ENCODE measurements at regions not wholly inside any gene's neighbourhood (a gene's known extent, or its start where the extent isn't known, plus 50 kb on each side); places are given as distances from the start of the nearest gene placed in this dataset.

GRCh38 chrX:124232523-124233201 is 99.8 kb upstream of the TEX13D start:
- DNase-seq (ENCODE audit: low read depth, low spot score), result no peak
- no TSS peak for BruUV-seq (replicated peaks)
- H3K4me2 ChIP-seq (ENCODE audit: low read length), result no peak overlapping the region

More at GRCh38 chrX:124232523-124233201, 99.8 kb upstream of the TEX13D start:
- no peak overlapping the region for H3K9ac ChIP-seq (ENCODE audit: low read length)
- no peak overlapping the region for H2AFZ ChIP-seq (ENCODE audit: low read depth, low read length, poor library complexity, severe bottlenecking)
- ChIA-PET RAD21 (ENCODE audit: low non-redundant PET in 1 of 2, low total read pairs in 2 of 2, uncharacterized antibody in 2 of 2, unreplicated experiment in 2 of 2) (no interaction called here), CTCF (no interaction called here), POLR2A (no interaction called here)
- H3K27me3 ChIP-seq (ENCODE audit: insufficient read depth, low read length), result 0 out of 2 replicates have a peak, but pooled peaks cover under 1% of the 10 kb centered on the region
- H3K9me3 ChIP-seq (ENCODE audit: control insufficient read depth in 1 of 2, insufficient read depth in 1 of 2, low read depth in 1 of 2, low read length in 2 of 2), result no peaks in the 10 kb centered on the region
- TF ChIP-seq ZBTB33 (IDR thresholded peaks at IDR 0.05; ENCODE audit: extremely low read depth, insufficient replicate concordance, low read length) (no peak), POLR2A (IDR thresholded peaks at IDR 0.05; ENCODE audit: borderline replicate concordance, extremely low read depth, insufficient read depth, insufficient read length) (no peak), YY1 (IDR thresholded peaks at IDR 0.05; ENCODE audit: extremely low read depth, insufficient replicate concordance, low read depth, low read length) (no peak), SP1 (IDR thresholded peaks at IDR 0.05; ENCODE audit: low read depth) (no peak), EZH2phosphoT487 (IDR thresholded peaks at IDR 0.05; ENCODE audit: borderline replicate concordance) (no peak), SIN3A (IDR thresholded peaks at IDR 0.05; ENCODE audit: low read depth) (no peak), MAX (IDR thresholded peaks at IDR 0.05) (no peak), FOSL1 (IDR thresholded peaks at IDR 0.05; ENCODE audit: low read depth) (no peak), POLR2AphosphoS5 (IDR thresholded peaks at IDR 0.05; ENCODE audit: low read depth, low read length) (no peak), EZH2 (IDR thresholded peaks at IDR 0.05) (no peak), ELF1 (IDR thresholded peaks at IDR 0.05; ENCODE audit: borderline replicate concordance, low read depth) (no peak), CBX3 (IDR thresholded peaks at IDR 0.05; ENCODE audit: low read depth) (no peak), CEBPB (IDR thresholded peaks at IDR 0.05; ENCODE audit: low read depth) (no peak), CTCF (IDR thresholded peaks at IDR 0.05 in 2 of 3, conservative IDR thresholded peaks at IDR 0.05 in 1 of 3; ENCODE audit: borderline replicate concordance in 1 of 3, insufficient read depth in 1 of 3, low read depth in 2 of 3, low read length in 2 of 3) (no peak), SRF (IDR thresholded peaks at IDR 0.05; ENCODE audit: low read depth) (no peak), TCF7L2 (IDR thresholded peaks at IDR 0.05; ENCODE audit: borderline replicate concordance, extremely low read depth, insufficient read depth, insufficient read length) (no peak), ZNF274 (IDR thresholded peaks at IDR 0.05; ENCODE audit: low read depth, low read length) (no peak), JUND (IDR thresholded peaks at IDR 0.05) (no peak)
- TF ChIP-seq, protein P1, sequence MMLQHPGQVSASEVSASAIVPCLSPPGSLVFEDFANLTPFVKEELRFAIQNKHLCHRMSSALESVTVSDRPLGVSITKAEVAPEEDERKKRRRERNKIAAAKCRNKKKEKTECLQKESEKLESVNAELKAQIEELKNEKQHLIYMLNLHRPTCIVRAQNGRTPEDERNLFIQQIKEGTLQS (IDR thresholded peaks at IDR 0.05), result no peak
- TF ChIP-seq, protein P2, sequence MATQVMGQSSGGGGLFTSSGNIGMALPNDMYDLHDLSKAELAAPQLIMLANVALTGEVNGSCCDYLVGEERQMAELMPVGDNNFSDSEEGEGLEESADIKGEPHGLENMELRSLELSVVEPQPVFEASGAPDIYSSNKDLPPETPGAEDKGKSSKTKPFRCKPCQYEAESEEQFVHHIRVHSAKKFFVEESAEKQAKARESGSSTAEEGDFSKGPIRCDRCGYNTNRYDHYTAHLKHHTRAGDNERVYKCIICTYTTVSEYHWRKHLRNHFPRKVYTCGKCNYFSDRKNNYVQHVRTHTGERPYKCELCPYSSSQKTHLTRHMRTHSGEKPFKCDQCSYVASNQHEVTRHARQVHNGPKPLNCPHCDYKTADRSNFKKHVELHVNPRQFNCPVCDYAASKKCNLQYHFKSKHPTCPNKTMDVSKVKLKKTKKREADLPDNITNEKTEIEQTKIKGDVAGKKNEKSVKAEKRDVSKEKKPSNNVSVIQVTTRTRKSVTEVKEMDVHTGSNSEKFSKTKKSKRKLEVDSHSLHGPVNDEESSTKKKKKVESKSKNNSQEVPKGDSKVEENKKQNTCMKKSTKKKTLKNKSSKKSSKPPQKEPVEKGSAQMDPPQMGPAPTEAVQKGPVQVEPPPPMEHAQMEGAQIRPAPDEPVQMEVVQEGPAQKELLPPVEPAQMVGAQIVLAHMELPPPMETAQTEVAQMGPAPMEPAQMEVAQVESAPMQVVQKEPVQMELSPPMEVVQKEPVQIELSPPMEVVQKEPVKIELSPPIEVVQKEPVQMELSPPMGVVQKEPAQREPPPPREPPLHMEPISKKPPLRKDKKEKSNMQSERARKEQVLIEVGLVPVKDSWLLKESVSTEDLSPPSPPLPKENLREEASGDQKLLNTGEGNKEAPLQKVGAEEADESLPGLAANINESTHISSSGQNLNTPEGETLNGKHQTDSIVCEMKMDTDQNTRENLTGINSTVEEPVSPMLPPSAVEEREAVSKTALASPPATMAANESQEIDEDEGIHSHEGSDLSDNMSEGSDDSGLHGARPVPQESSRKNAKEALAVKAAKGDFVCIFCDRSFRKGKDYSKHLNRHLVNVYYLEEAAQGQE (IDR thresholded peaks at IDR 0.05; ENCODE audit: low read depth), result no peak
- no peak overlapping the region for H3K27ac ChIP-seq (ENCODE audit: low read depth, low read length)
- H4K20me1 ChIP-seq (ENCODE audit: insufficient read depth), result no peaks in the 10 kb centered on the region
- H3K36me3 ChIP-seq (ENCODE audit: control insufficient read depth in 1 of 2, insufficient read depth in 2 of 2, low read length in 2 of 2), result no peaks in the 10 kb centered on the region
- H3K4me3 ChIP-seq (replicated peaks in 1 of 2; ENCODE audit: low read depth in 1 of 2, low read length in 2 of 2), result no peak overlapping the region
- H3K79me2 ChIP-seq (ENCODE audit: insufficient read depth, low read length), result no peaks in the 10 kb centered on the region
- intact Hi-C loops (cut with micrococcal nuclease), result no loop called here
- H3K9me2 ChIP-seq (ENCODE audit: insufficient read depth), result no peaks in the 10 kb centered on the region
- no peaks in the 10 kb centered on the region for H3K4me1 ChIP-seq (ENCODE audit: control insufficient read depth in 1 of 2, insufficient read depth in 2 of 2, low read length in 2 of 2)
- ATAC-seq, result no peak
